ENCODE measurements at regions not wholly inside any gene's neighbourhood (a gene's known extent, or its start where the extent isn't known, plus 50 kb on each side); places are given as distances from the start of the nearest gene placed in this dataset.

- Histone ChIP-seq H3K79me2 (ENCODE audit: insufficient read depth, low read length) (no peaks in the 10 kb centered on the region), H4K20me1 (ENCODE audit: insufficient read depth) (no peaks in the 10 kb centered on the region), H3K9ac (ENCODE audit: low read length) (no peak overlapping the region), H3K36me3 (ENCODE audit: control insufficient read depth in 1 of 2, insufficient read depth in 2 of 2, low read length in 2 of 2) (no peaks in the 10 kb centered on the region), H2AFZ (ENCODE audit: low read depth, low read length, poor library complexity, severe bottlenecking) (no peak overlapping the region), H3K4me3 (replicated peaks in 1 of 2; ENCODE audit: low read depth in 1 of 2, low read length in 2 of 2) (no peak overlapping the region), H3K9me2 (ENCODE audit: insufficient read depth) (no peaks in the 10 kb centered on the region), H3K4me2 (ENCODE audit: low read length) (no peak overlapping the region), H3K9me3 (ENCODE audit: control insufficient read depth in 1 of 2, insufficient read depth in 1 of 2, low read depth in 1 of 2, low read length in 2 of 2) (no peaks in the 10 kb centered on the region), H3K27me3 (ENCODE audit: insufficient read depth, low read length) (no peaks in the 10 kb centered on the region), H3K4me1 (ENCODE audit: control insufficient read depth in 1 of 2, insufficient read depth in 2 of 2, low read length in 2 of 2) (no peaks in the 10 kb centered on the region), H3K27ac (ENCODE audit: low read depth, low read length) (no peak overlapping the region)
- ATAC-seq (no peak), DNase-seq (ENCODE audit: low read depth, low spot score) (no peak)
- POLR2A ChIA-PET = no interaction called here
- intact Hi-C loops (cut with micrococcal nuclease) = no loop called here
- TF ChIP-seq ATF3 (IDR thresholded peaks at IDR 0.05) (no peak), TCF7L2 (IDR thresholded peaks at IDR 0.05; ENCODE audit: borderline replicate concordance, extremely low read depth, insufficient read depth, insufficient read length) (no peak), POLR2AphosphoS5 (IDR thresholded peaks at IDR 0.05; ENCODE audit: low read depth, low read length) (no peak), EZH2phosphoT487 (IDR thresholded peaks at IDR 0.05; ENCODE audit: borderline replicate concordance) (no peak), RAD21 (IDR thresholded peaks at IDR 0.05; ENCODE audit: low read depth) (no peak), JUND (IDR thresholded peaks at IDR 0.05) (no peak), ZNF274 (IDR thresholded peaks at IDR 0.05; ENCODE audit: low read depth, low read length) (no peak), ELF1 (IDR thresholded peaks at IDR 0.05; ENCODE audit: borderline replicate concordance, low read depth) (no peak), MAX (IDR thresholded peaks at IDR 0.05) (no peak), FOSL1 (IDR thresholded peaks at IDR 0.05; ENCODE audit: low read depth) (no peak)
- RAD21 ChIA-PET (ENCODE audit: low non-redundant PET in 1 of 2, low total read pairs in 2 of 2, uncharacterized antibody in 2 of 2, unreplicated experiment in 2 of 2) = no interaction called here
- CTCF ChIA-PET = no interaction called here
- BruUV-seq (replicated peaks) = no TSS peak
Measured at GRCh38 chr5:155353231-155353630, 339.7 kb downstream of the KIF4B start.

GRCh38 chr5:155366096-155366495, 352.5 kb downstream of the KIF4B start:
- Histone ChIP-seq H3K9ac (ENCODE audit: low read length) (no peak overlapping the region), H2AFZ (ENCODE audit: low read depth, low read length, poor library complexity, severe bottlenecking) (no peak overlapping the region), H3K79me2 (ENCODE audit: insufficient read depth, low read length) (no peaks in the 10 kb centered on the region), H3K27ac (ENCODE audit: low read depth, low read length) (no peak overlapping the region), H3K27me3 (ENCODE audit: insufficient read depth, low read length) (no peaks in the 10 kb centered on the region), H3K4me1 (ENCODE audit: control insufficient read depth in 1 of 2, insufficient read depth in 2 of 2, low read length in 2 of 2) (no peaks in the 10 kb centered on the region), H3K36me3 (ENCODE audit: control insufficient read depth in 1 of 2, insufficient read depth in 2 of 2, low read length in 2 of 2) (no peaks in the 10 kb centered on the region), H3K9me2 (ENCODE audit: insufficient read depth) (no peaks in the 10 kb centered on the region), H3K9me3 (ENCODE audit: control insufficient read depth in 1 of 2, insufficient read depth in 1 of 2, low read depth in 1 of 2, low read length in 2 of 2) (no peaks in the 10 kb centered on the region), H3K4me3 (replicated peaks in 1 of 2; ENCODE audit: low read depth in 1 of 2, low read length in 2 of 2) (no peak overlapping the region), H4K20me1 (ENCODE audit: insufficient read depth) (0 out of 2 replicates have a peak, but pooled peaks cover 4% of the 10 kb centered on the region), H3K4me2 (ENCODE audit: low read length) (no peak overlapping the region)
- ChIA-PET RAD21 (ENCODE audit: low non-redundant PET in 1 of 2, low total read pairs in 2 of 2, uncharacterized antibody in 2 of 2, unreplicated experiment in 2 of 2) (no interaction called here), CTCF (no interaction called here), POLR2A (no interaction called here)
- no TSS peak for BruUV-seq (replicated peaks)
- ATAC-seq = no peak
- intact Hi-C loops (cut with micrococcal nuclease) = no loop called here
- no peak for DNase-seq (ENCODE audit: low read depth, low spot score)
- TF ChIP-seq CEBPB (IDR thresholded peaks at IDR 0.05; ENCODE audit: low read depth) (no peak), EZH2phosphoT487 (IDR thresholded peaks at IDR 0.05; ENCODE audit: borderline replicate concordance) (no peak), SRF (IDR thresholded peaks at IDR 0.05; ENCODE audit: low read depth) (no peak), YY1 (IDR thresholded peaks at IDR 0.05; ENCODE audit: extremely low read depth, insufficient replicate concordance, low read depth, low read length) (no peak), POLR2A (IDR thresholded peaks at IDR 0.05; ENCODE audit: borderline replicate concordance, extremely low read depth, insufficient read depth, insufficient read length) (no peak), FOSL1 (IDR thresholded peaks at IDR 0.05; ENCODE audit: low read depth) (no peak), ELF1 (IDR thresholded peaks at IDR 0.05; ENCODE audit: borderline replicate concordance, low read depth) (no peak), ZBTB33 (IDR thresholded peaks at IDR 0.05; ENCODE audit: extremely low read depth, insufficient replicate concordance, low read length) (no peak), CBX3 (IDR thresholded peaks at IDR 0.05; ENCODE audit: low read depth) (no peak), ZNF274 (IDR thresholded peaks at IDR 0.05; ENCODE audit: low read depth, low read length) (no peak), TCF7L2 (IDR thresholded peaks at IDR 0.05; ENCODE audit: borderline replicate concordance, extremely low read depth, insufficient read depth, insufficient read length) (no peak), RAD21 (IDR thresholded peaks at IDR 0.05; ENCODE audit: low read depth) (no peak), CTCF (IDR thresholded peaks at IDR 0.05 in 2 of 3, conservative IDR thresholded peaks at IDR 0.05 in 1 of 3; ENCODE audit: borderline replicate concordance in 1 of 3, insufficient read depth in 1 of 3, low read depth in 2 of 3, low read length in 2 of 3) (no peak)
